GM19240 (cell line): ENCODE measurements at regions not wholly inside any gene's neighbourhood (a gene's known extent, or its start where the extent isn't known, plus 50 kb on each side); places are given as distances from the start of the nearest gene placed in this dataset.
"Not testable (repeated sequence)": the region's sequence is repeated elsewhere in the genome, so short reads cannot be mapped to it uniquely, and the experiment has no call there.

Experiments
- DNase-seq: peaks from one replicate; pipeline ENCODE4 v3.0.0; 2011; ENCODE audit warnings: low spot score; ENCODE audit not compliant: insufficient read length

DNA sequence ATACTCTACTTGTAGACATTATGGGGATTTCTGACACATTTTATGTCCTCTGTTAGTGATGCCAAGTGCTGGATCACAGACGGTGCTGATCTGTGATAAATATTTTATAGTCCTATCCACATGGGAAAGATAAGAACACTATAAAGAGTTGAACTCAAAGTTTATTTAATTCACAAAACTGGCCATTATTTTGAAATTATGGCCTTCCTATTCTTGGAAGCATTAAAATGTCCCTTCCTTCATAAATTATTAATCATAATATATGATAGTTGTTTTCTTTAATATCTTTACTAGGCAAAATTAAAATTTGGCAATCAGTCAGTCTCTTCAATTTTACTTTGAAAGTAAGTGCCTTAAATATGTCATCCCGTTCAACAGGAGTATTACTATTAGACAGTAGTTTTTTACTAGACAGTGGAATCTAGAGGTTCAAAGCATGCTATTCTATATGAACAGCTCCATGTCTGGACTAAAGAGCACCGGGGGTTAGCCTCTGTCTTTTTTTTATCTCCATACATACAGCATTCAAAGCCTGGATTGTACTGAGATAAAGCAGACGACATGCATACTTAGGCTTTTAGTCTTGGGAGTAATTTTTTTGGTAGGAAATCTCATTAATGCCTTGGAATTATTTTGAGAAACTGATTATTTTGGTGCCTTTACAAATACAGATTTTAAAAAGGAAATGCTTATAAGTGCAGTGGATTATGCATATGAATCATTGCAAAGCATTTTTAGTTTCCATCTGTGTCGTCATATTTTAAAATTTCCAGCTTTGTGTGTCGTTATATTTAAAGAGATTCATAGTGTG is 306.1 kb upstream of the RGS6 start:
- DNase-seq = no peak

- no peak for DNase-seq
Measured at GRCh38 chr14:71628433-71628832, 303.8 kb upstream of the RGS6 start.

- no peak for DNase-seq
Measured at GRCh38 chr14:71629250-71629649, 303.0 kb upstream of the RGS6 start.

DNA sequence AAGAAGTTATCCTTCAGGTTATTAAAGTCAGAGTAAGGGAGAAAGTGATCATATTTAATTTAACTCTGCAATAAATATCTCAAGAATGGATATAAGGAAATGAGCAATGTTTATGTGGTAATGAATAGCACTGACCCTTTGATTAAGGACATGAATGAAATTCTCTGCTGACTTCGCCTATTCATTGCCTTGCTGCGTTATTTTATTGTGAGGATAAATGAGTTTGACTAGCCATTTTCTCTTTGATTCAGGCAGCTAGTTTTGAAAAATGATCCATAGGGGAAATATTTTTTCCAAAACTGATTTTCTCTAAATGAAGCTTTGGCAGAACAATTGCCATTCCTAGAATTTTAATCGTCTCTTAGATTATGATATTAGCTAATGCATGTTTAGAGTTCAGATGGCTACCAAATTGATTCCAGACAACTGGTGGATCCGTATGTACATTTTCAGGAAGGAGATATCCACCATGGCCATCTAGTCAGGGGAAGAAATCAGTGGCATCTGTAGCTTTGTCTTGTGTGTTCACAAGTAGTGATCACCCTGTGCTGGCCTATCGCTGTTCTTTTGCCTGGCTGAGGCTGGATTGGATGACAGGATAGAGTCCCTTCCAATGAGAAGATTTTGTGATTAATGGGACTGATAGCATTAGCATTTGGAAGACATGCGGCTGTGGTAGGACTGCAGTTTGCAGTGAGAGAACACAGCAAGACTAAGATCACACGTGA is 302.3 kb upstream of the RGS6 start:
- no peak for DNase-seq

DNA sequence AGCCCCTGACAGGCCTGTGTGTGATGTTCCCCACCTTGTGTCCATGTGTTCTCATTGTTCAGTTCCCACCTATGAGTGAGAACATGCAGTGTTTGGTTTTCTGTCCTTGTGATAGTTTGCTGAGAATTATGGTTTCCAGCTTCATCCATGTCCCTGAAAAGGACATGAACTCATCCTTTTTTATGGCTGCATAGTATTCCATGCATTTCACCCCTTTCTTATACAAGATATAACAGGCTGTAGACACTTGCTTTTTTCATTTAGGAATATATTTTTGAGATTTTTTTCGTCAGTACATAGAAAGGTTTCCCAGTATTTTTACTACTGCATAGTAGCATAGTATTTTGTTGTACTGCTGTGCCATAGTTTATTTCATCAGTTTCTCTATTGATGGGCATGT is 301.2 kb upstream of the RGS6 start:
- not testable (repeated sequence) for DNase-seq

DNA sequence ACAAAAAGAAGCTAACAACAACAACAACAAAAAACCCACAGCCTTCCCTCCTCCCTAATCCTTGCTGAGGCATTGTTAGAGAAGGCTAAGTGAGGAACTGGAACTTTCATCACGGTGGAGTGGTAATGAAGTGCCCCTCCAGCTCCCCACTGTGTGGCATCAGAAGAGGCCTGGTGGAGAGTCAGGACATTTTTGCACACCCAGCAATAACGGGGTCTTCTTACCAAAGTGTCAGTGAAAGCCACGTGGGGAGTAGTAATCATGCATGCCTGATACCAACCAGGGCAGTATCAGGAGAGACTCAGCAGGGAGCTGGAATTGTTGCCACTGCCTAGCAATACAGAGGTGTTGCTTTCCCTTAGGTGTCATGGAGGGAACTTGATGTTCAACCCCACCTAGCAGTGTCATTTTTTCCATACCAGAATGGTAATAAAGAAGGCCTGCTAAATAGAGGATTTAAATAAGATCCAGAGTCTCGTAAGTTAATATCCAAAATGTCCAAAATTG is 299.7 kb upstream of the RGS6 start:
- no peak for DNase-seq

DNA sequence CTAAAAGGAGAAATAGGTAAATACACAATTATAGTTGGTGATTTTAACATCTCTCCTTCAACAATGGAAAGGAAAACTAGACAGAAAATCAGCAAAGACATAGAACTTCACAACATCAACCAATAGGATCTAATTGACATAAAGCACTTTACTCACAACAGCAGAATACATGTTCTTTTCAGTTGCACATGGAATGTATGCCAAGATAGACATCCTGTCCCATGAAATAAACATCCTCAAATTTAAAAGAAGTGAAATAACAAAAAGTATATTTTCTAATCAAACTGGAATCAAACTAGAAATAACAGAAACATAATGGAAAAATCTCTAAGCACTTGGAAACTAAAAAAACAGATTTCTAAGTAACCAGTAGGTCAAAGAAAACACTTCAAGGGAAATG is 296.2 kb upstream of the RGS6 start:
- DNase-seq = no peak

DNA sequence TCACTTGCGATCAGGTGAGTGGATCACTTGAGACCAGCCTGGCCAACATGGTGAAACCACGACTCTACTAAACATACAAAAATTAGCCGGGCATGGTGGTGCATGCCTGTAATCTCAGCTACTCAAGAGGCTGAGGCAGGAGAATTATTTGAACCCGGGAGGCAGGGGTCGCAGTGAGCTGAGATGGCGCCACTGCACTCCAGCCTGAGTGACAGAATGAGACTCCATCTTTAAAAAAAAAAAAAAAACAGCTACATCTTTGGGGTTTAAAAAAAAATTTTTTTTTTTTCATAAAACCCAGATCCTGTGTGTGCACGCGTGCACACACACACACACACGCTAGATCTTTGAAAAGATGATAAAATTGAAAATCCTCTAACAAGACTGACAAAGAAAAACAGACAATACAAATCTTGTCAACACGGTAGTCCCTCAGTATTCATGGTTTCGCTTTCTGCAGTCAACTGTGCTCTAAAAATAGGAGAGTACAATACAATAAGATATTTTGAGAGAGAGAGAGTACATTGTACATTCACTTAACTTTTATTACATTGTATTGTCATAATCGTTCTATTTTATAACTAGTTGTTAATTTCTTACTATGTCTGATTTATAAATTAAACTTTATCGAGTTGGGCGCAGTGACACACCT is 295.3 kb upstream of the RGS6 start:
- no peak for DNase-seq

DNA sequence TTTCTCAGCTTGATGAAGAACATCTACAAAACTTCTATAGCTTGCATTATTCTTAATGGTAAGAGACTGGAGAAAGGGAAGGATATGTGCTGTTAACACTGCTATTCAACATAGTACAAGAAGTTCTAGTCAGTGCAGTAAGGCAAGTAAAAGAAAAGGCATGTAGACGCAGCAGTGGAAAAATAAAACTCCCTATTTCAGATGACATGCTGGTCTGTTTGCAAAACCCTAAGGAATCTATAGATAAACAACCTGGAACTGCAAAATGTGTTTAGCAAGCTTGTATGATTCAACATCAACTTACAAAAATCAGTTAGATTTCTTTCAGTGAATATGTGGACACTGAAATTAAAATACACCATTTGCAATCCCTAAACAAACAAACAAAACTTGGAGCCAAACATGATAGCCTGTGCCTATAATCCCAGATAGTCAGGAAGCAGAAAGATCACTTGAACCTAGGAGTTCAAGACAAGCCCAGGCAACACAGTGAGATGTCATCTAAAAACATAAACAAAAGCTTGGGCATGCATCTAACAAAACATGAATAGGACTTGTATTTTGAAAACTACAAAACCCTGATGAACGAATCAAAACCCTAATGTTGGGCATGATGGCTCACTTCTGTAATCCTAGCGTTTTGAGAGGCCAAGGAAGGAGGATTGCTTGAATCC is 293.6 kb upstream of the RGS6 start:
- no peak for DNase-seq

DNA sequence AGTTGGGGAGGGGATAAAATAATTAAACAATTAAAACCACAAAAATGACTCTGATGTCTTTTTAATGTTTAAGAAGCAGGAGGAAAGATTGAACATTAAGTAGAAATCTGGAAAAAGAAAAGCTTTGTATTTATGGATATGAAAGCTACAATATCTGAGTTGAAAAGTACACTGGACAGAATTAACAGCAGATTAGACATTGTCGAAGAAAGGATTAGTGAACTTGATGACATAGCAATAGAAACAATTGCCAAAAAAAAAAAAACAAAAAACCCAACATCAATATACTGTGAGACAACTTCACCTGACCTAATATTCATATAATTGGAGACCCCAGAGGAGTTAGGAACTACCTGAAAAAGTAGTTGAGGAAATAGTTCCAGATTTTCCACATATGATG is 289.5 kb upstream of the RGS6 start:
- no peak for DNase-seq

DNA sequence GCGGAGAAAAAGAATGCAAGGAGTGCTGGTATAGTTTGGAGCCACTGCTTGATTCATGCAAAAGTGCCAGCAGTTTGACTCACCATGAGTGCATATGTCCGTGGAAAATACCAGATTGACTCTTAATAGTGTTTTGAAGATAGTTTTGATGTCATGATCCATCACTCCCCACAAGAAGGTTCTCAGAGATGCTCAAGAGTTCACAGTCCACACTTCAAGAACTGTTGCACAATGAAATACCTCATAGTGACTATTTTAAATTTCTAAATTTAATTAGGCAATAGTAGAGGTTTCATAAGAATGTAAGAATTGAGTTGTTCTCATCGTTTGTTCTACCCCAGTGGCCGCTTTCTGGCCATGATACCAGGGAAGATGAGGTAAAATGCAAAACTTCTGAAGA is 286.6 kb upstream of the RGS6 start:
- DNase-seq = no peak

DNA sequence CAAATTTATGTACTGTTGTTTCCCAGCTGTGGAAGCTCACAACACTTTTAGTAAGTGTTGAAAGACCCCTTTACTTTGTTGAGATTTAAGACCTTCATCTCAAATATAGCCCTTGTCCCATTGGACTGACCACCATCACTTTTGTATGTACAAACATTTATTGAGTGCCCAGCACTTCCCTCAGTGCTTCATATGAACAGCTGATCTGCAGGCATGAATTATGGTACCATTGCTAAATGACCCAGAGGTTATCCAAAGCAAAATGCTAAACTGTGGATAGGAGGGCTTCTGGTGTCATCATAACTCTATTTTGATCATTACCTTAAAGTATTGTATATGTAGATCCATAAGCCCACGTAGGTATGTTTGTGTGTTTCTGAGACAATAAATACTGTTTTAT is 285.7 kb upstream of the RGS6 start:
- no peak for DNase-seq

DNA sequence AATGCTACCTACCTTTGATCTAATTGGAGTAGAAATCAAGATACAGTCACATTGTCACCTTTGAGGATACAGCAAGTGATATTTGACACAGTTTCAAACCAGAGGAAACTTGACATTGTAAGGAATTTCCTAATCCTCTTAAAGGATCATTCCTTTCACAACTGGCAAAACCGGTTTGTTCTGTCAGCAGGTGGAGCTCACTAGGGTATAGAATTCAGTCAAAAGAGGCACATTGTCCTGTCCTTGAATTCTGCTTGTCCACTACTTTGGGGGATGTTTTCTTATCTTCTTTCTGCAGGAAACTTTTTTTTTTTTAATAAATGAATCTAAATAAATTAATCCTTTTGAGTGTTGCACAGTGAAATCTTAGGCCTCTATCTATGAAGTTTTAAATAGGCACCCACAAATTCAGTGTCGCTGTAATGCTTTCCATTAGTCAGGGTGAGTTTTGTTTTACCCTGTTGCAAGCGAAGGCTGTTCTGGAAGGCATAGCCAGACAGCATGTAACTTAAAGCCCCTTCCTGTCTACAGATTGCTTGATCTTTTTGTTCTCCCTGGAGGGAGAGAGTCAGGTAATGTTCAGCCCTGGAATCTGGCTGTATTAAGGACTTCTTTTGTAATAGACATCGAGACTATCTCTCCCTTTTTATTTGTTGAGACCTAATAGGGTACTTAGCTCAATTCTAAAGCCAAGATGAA is 285.0 kb upstream of the RGS6 start:
- no peak for DNase-seq

- DNase-seq = no peak
Measured at GRCh38 chr14:71648725-71649124, 283.5 kb upstream of the RGS6 start.

- DNase-seq = no peak
Measured at GRCh38 chr14:71650187-71650755, 282.0 kb upstream of the RGS6 start.

GRCh38 chr14:71651228-71651627 is 281.0 kb upstream of the RGS6 start:
- DNase-seq = no peak

- no peak for DNase-seq
Measured at GRCh38 chr14:71652368-71652767, 279.9 kb upstream of the RGS6 start.

DNA sequence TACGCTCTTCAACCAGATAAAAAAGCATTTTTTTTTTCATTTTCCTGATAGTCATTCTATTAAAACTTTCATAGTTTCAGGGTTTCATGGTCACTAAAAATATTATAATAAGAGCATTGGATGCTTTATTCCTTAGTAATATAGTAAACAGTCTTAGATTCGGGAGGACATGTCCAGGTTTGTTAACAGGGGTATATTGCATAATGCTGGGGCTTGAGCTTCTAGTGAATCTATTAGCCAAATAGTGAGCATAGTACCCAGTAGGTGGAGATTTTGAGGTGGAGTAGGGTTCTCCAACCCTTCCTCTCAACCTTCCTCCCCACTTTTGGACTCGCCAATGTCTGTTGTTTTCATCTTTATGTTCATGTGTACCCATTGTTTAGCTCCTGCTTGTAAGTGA is 277.4 kb upstream of the RGS6 start:
- no peak for DNase-seq

DNA sequence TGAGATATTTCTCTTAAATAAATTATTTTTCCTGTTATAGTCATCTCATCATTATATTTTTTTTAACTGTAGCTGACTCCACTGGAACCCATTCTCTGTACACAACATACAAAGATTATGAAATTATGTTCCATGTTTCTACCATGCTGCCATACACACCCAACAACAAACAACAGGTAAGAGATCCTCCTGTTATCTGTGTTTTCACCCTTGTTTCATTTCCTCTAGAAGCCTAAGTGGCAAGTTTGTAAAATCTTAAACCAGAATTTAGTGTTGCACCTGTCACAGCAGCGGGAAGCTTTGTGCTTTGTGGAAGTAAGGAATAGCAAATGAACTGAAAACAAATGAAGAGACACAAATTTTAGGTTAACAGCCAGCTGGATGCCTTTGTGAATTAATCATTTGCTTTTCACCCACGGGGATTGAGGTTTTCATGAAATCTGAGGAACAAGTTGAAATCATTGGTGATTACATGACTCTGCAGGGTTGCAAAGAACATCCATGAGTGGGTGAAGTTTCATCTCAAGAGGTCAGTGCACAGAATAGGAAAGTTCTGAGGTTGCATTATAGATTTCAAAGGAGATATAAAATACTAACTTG is 273.9 kb upstream of the RGS6 start:
- DNase-seq = no peak

DNA sequence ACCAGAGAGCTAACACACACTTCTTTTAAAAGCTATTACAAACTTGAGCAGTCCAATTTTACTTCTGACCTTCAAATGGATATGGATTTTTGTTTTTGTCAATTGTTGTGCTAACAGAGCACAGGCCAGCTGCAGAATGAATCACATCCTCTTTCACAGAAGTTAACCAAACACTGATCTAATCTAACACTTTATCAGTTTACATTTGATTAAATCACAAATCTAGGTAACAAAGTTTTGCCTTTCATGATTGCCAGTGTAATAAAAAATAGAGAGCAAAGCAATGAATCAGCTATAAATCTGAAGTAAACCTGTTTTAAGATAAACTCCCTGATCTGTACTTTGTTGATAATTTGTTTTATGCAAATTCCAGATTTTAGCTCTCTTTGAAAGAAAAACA is 273.1 kb upstream of the RGS6 start:
- no peak for DNase-seq
